WTC11 (cell line): ENCODE measurements at regions not wholly inside any gene's neighbourhood (a gene's known extent, or its start where the extent isn't known, plus 50 kb on each side); places are given as distances from the start of the nearest gene placed in this dataset.

Experiments used
- ATAC-seq: fragments of 200-7000 bp; cut with Tn5 transposase; 2 replicates; pipeline ENCODE4 v1.10.0; 2021; ENCODE audit warnings: mild to moderate bottlenecking, moderate library complexity
- CTCF ChIA-PET: fragments of 300-600 bp; sonication (Branson Sonifier 250); formaldehyde crosslinking; loops from one replicate; lab custom pipeline; 2021; ENCODE audit warnings: antibody characterized with exemption; lab: Charles Lee
- POLR2A ChIA-PET: fragments of 350-600 bp; sonication (Branson Sonifier 250); formaldehyde crosslinking; loops from one replicate; lab custom pipeline; 2021; ENCODE audit warnings: antibody characterized with exemption; lab: Charles Lee
- DNase-seq: peaks from one replicate; pipeline ENCODE4 v3.0.0; 2021; ENCODE audit warnings: low spot score
- H3K27ac Mint-ChIP-seq: 2 replicates; pipeline ENCODE4 v1.8.0; 2021; ENCODE audit warnings: mixed read lengths
- H3K27me3 Mint-ChIP-seq: 2 replicates; pipeline ENCODE4 v1.8.0; 2021; ENCODE audit warnings: low read depth, mild to moderate bottlenecking, moderate library complexity, mixed read lengths
- H3K36me3 Mint-ChIP-seq: 2 replicates; pipeline ENCODE4 v1.8.0; 2021; ENCODE audit warnings: mixed read lengths
- H3K4me1 Mint-ChIP-seq: 2 replicates; pipeline ENCODE4 v1.8.0; 2022; ENCODE audit warnings: mixed read lengths
- H3K4me3 Mint-ChIP-seq: 2 replicates; pipeline ENCODE4 v1.8.0; 2021; ENCODE audit warnings: mild to moderate bottlenecking, moderate library complexity, mixed read lengths
- H3K9me3 Mint-ChIP-seq: 2 replicates; pipeline ENCODE4 v1.8.0; 2021; ENCODE audit warnings: mixed read lengths
- ATF3 ChIP-seq: sonication (generic); formaldehyde crosslinking; conservative IDR thresholded peaks from 2 replicates; pipeline ENCODE4 v1.8.1; 2022; ENCODE audit warnings: mild to moderate bottlenecking, missing genetic modification reagents
- ATF6 ChIP-seq: sonication (generic); formaldehyde crosslinking; IDR thresholded peaks from 2 replicates; pipeline ENCODE4 v1.8.1; 2023; ENCODE audit warnings: mild to moderate bottlenecking, missing genetic modification reagents
- CDX4 ChIP-seq: fragments of 250-450 bp; sonication (Bioruptor Pico); IDR thresholded peaks from 2 replicates; pipeline ENCODE4 v1.9.0; 2021; ENCODE audit warnings: moderate library complexity, mild to moderate bottlenecking, inconsistent platforms, borderline replicate concordance
- CREM ChIP-seq: sonication (generic); formaldehyde crosslinking; IDR thresholded peaks from 2 replicates; pipeline ENCODE4 v1.8.1; 2022; ENCODE audit warnings: mild to moderate bottlenecking, missing genetic modification reagents, moderate library complexity
- CTCF ChIP-seq: fragments of 200-600 bp; IDR thresholded peaks from 2 replicates; pipeline ENCODE4 v1.8.0; 2022; ENCODE audit warnings: antibody characterized with exemption
- E2F4 ChIP-seq: sonication (generic); formaldehyde crosslinking; IDR thresholded peaks from 2 replicates; pipeline ENCODE4 v1.8.1; 2022; ENCODE audit warnings: low read depth, mild to moderate bottlenecking, moderate library complexity, missing genetic modification reagents, borderline replicate concordance
- ERG ChIP-seq: fragments of 250-450 bp; sonication (Bioruptor Pico); IDR thresholded peaks from 2 replicates; pipeline ENCODE4 v1.8.0; 2021; ENCODE audit warnings: mild to moderate bottlenecking
- GTF2I ChIP-seq: fragments of 250-450 bp; sonication (Bioruptor Pico); conservative IDR thresholded peaks from 2 replicates; pipeline ENCODE4 v1.4.0; 2021; ENCODE audit warnings: mild to moderate bottlenecking
- MXD4 ChIP-seq: fragments of 250-450 bp; sonication (Bioruptor Pico); IDR thresholded peaks from 2 replicates; pipeline ENCODE4 v1.8.0; 2021; ENCODE audit warnings: mild to moderate bottlenecking, moderate library complexity, borderline replicate concordance
- PRRX2 ChIP-seq: fragments of 250-450 bp; sonication (Bioruptor Pico); IDR thresholded peaks from 2 replicates; pipeline ENCODE4 v1.8.0; 2021; ENCODE audit warnings: mild to moderate bottlenecking
- SMAD4 ChIP-seq: sonication (generic); formaldehyde crosslinking; IDR thresholded peaks from 2 replicates; pipeline ENCODE4 v1.8.0; 2022; ENCODE audit warnings: mild to moderate bottlenecking, missing genetic modification reagents
- ZBTB43 ChIP-seq: sonication (generic); formaldehyde crosslinking; IDR thresholded peaks from 2 replicates; pipeline ENCODE4 v1.8.1; 2023; ENCODE audit warnings: mild to moderate bottlenecking, missing genetic modification reagents
- ZNF416 ChIP-seq: fragments of 250-450 bp; sonication (Bioruptor Pico); IDR thresholded peaks from 2 replicates; pipeline ENCODE4 v1.9.0; 2021; ENCODE audit warnings: mild to moderate bottlenecking, inconsistent platforms
- ZNF671 ChIP-seq: fragments of 250-450 bp; sonication (Bioruptor Pico); IDR thresholded peaks from 2 replicates; pipeline ENCODE4 v1.8.0; 2021; ENCODE audit warnings: mild to moderate bottlenecking

- TF ChIP-seq MXD4 (CRISPR knock-in tag) (no peak), CTCF (no peak)
These were observed 249.6 kb upstream of the TBX3 start (continued) for GRCh38 chr12:114933428-114934160.

- Mint-ChIP-seq H3K27me3 (no peaks in the 10 kb centered on the region), H3K4me3 (no peak overlapping the region), H3K4me1 (no peaks in the 10 kb centered on the region), H3K27ac (no peak overlapping the region), H3K9me3 (peaks cover 11% of the 10 kb centered on the region), H3K36me3 (peaks cover 9% of the 10 kb centered on the region)
- CTCF ChIA-PET = no interaction called here
- TF ChIP-seq GTF2I (no peak), PRRX2 (CRISPR knock-in tag) (no peak), E2F4 (no peak)
- DNase-seq (no peak), ATAC-seq (no peak)
- POLR2A ChIA-PET = no interaction called here
These were observed 248.8 kb upstream of the TBX3 start for GRCh38 chr12:114932806-114933205.

GRCh38 chr12:114931025-114931424 is 247.1 kb upstream of the TBX3 start:
- no peak overlapping the region for H3K4me3 Mint-ChIP-seq
- peaks cover 9% of the 10 kb centered on the region for H3K36me3 Mint-ChIP-seq
- TF ChIP-seq CDX4 (CRISPR knock-in tag) (no peak), ZBTB43 (CRISPR knock-in tag) (no peak), PRRX2 (CRISPR knock-in tag) (no peak), ZNF671 (CRISPR knock-in tag) (no peak), ERG (no peak), SMAD4 (CRISPR knock-in tag) (no peak), ZNF416 (CRISPR knock-in tag) (no peak), ATF6 (no peak), CREM (no peak), ATF3 (CRISPR knock-in tag) (no peak)
- H3K9me3 Mint-ChIP-seq = peaks cover 11% of the 10 kb centered on the region
- DNase-seq = no peak
- no peaks in the 10 kb centered on the region for H3K27me3 Mint-ChIP-seq
- no peaks in the 10 kb centered on the region for H3K4me1 Mint-ChIP-seq
- POLR2A ChIA-PET = no interaction called here
- CTCF ChIA-PET = no interaction called here
- ATAC-seq = no peak
- no peak overlapping the region for H3K27ac Mint-ChIP-seq
